Mammary epithelial cell (primary cell): ENCODE measurements at regions not wholly inside any gene's neighbourhood (a gene's known extent, or its start where the extent isn't known, plus 50 kb on each side); places are given as distances from the start of the nearest gene placed in this dataset.

Experiments
- CTCF ChIP-seq, 2 donors: IDR thresholded peaks in 1 of 2; conservative IDR thresholded peaks in 1 of 2; 2 replicates each; pipeline ENCODE4 v1.5.1; 2011 to 2012; ENCODE audit warnings: inconsistent platforms in 2 of 2, low read length in 2 of 2, mild to moderate bottlenecking in 2 of 2, control low read depth in 1 of 2, low read depth in 1 of 2; ENCODE audit not compliant: insufficient read depth in 1 of 2; ENCODE audit errors: extremely low read depth in 1 of 2
- EZH2 ChIP-seq: IDR thresholded peaks from 2 replicates; pipeline ENCODE4 v1.6.1; 2012; ENCODE audit warnings: low read length, inconsistent platforms, borderline replicate concordance

- TF ChIP-seq CTCF (conservative IDR thresholded peaks at IDR 0.05 in 1 of 2, IDR thresholded peaks at IDR 0.05 in 1 of 2; ENCODE audit: extremely low read depth in 1 of 2, insufficient read depth in 1 of 2, low read depth in 1 of 2, low read length in 2 of 2) (no peak), EZH2 (no peak)
Observed at GRCh38 chr1:234772345-234773147, 162.6 kb upstream of the IRF2BP2 start.
